C4-2B (cell line): ENCODE measurements at regions not wholly inside any gene's neighbourhood (a gene's known extent, or its start where the extent isn't known, plus 50 kb on each side); places are given as distances from the start of the nearest gene placed in this dataset.

Experiments used
- H3K27ac ChIP-seq: fragments of 450-650 bp; 2 replicates; pipeline ENCODE4 v1.5.1; 2017
- CTCF ChIP-seq: fragments of 450-650 bp; conservative IDR thresholded peaks from 2 replicates; pipeline ENCODE4 v1.5.1; 2017; ENCODE audit warnings: mild to moderate bottlenecking
- ZFX ChIP-seq: fragments of 450-650 bp; IDR thresholded peaks from 2 replicates; pipeline ENCODE4 v1.6.1; 2017

GRCh38 chr3:90128391-90128790, 1021.0 kb downstream of the EPHA3 start:
- TF ChIP-seq CTCF: no peak
- no peak for TF ChIP-seq ZFX
- H3K27ac ChIP-seq: no peak overlapping the region

GRCh38 chr3:90129730-90130129, 1022.3 kb downstream of the EPHA3 start:
- no peak overlapping the region for H3K27ac ChIP-seq
- TF ChIP-seq CTCF (no peak), ZFX (no peak)

GRCh38 chr3:90132197-90132596, 1024.8 kb downstream of the EPHA3 start:
- H3K27ac ChIP-seq: no peak overlapping the region
- no peak for TF ChIP-seq CTCF
- no peak for TF ChIP-seq ZFX

- no peak for TF ChIP-seq CTCF
- no peak overlapping the region for H3K27ac ChIP-seq
Measured at GRCh38 chr3:90134090-90134489, 1026.7 kb downstream of the EPHA3 start.

GRCh38 chr3:90136456-90137191, 1029.2 kb downstream of the EPHA3 start:
- no peak overlapping the region for H3K27ac ChIP-seq
- TF ChIP-seq CTCF: no peak
- TF ChIP-seq ZFX: no peak

- TF ChIP-seq ZFX: no peak
- TF ChIP-seq CTCF: no peak
- no peak overlapping the region for H3K27ac ChIP-seq
Measured at GRCh38 chr3:90145094-90145860, 1037.9 kb downstream of the EPHA3 start.

GRCh38 chr3:90180096-90180495, 1072.7 kb downstream of the EPHA3 start:
- no peak for TF ChIP-seq CTCF
- TF ChIP-seq ZFX: no peak
- no peak overlapping the region for H3K27ac ChIP-seq
